ENCODE measurements at regions not wholly inside any gene's neighbourhood (a gene's known extent, or its start where the extent isn't known, plus 50 kb on each side); places are given as distances from the start of the nearest gene placed in this dataset.
A peak's percentile ranks its signal among the peaks of the same experiment; 100 is the strongest.

- DNase-seq = no peak
Measured at GRCh38 chr14:62027958-62028357, 265.7 kb downstream of the SNAPC1 start.

GRCh38 chr14:62029569-62029924 is 267.3 kb downstream of the SNAPC1 start:
- DNase-seq = no peak

GRCh38 chr14:62030387-62030786 is 268.2 kb downstream of the SNAPC1 start:
- DNase-seq = no peak

GRCh38 chr14:62031504-62031903 is 269.3 kb downstream of the SNAPC1 start:
- DNase-seq = no peak

GRCh38 chr14:62053188-62053587 is 291.0 kb downstream of the SNAPC1 start:
- DNase-seq = no peak

- DNase-seq = no peak
Measured at GRCh38 chr14:62056789-62057188, 294.6 kb downstream of the SNAPC1 start.

GRCh38 chr14:62062645-62063044 is 300.4 kb downstream of the SNAPC1 start:
- no peak for DNase-seq

GRCh38 chr14:62064751-62065323 is 302.6 kb downstream of the SNAPC1 start:
- DNase-seq = no peak

GRCh38 chr14:62066304-62066703 is 304.1 kb downstream of the SNAPC1 start:
- no peak for DNase-seq

- DNase-seq = no peak
Measured at GRCh38 chr14:62071039-62071438, 308.8 kb downstream of the SNAPC1 start.

GRCh38 chr14:62076368-62076767 is 314.1 kb downstream of the SNAPC1 start:
- no peak for DNase-seq

- no peak for DNase-seq
Measured at GRCh38 chr14:62076825-62077605, 314.8 kb downstream of the SNAPC1 start.

- DNase-seq = peak in 1 of 5 donors; percentile 15
Measured at GRCh38 chr14:62077676-62078261, 315.5 kb downstream of the SNAPC1 start.

GRCh38 chr14:62079038-62079437 is 316.8 kb downstream of the SNAPC1 start:
- no peak for DNase-seq

- no peak for DNase-seq
Measured at GRCh38 chr14:62081012-62081612, 318.9 kb downstream of the SNAPC1 start.

- DNase-seq = no peak
Measured at GRCh38 chr14:62081951-62082350, 319.7 kb downstream of the SNAPC1 start.

GRCh38 chr14:62082779-62083178 is 320.6 kb downstream of the SNAPC1 start:
- no peak for DNase-seq

GRCh38 chr14:62084020-62084419 is 321.8 kb downstream of the SNAPC1 start:
- no peak for DNase-seq

GRCh38 chr14:62087191-62087590 is 325.0 kb downstream of the SNAPC1 start:
- no peak for DNase-seq

GRCh38 chr14:62093736-62094135 is 331.5 kb downstream of the SNAPC1 start:
- DNase-seq = no peak

- no peak for DNase-seq
Measured at GRCh38 chr14:62097072-62097471, 334.9 kb downstream of the SNAPC1 start.

GRCh38 chr14:62097824-62098223 is 335.6 kb downstream of the SNAPC1 start:
- DNase-seq = no peak

GRCh38 chr14:62098357-62098756 is 336.1 kb downstream of the SNAPC1 start:
- DNase-seq = no peak

GRCh38 chr14:62099091-62099490 is 336.9 kb downstream of the SNAPC1 start:
- no peak for DNase-seq

Measured in T-helper 1 cell (primary cell).